ENCODE measurements at regions not wholly inside any gene's neighbourhood (a gene's known extent, or its start where the extent isn't known, plus 50 kb on each side); places are given as distances from the start of the nearest gene placed in this dataset.

GRCh38 chr11:70702040-70702648 lies 303.8 kb downstream of the CTTN start:
- DNase-seq (ENCODE audit: low read depth in 2 of 2), result no peak
- H3K27ac ChIP-seq (ENCODE audit: insufficient read depth, low read length), result no peak overlapping the region
- no peak overlapping the region for H2AFZ ChIP-seq (ENCODE audit: low read length)
- H3K4me2 ChIP-seq (ENCODE audit: extremely low read depth, insufficient read depth, low read length), result no peak overlapping the region
- H3K4me3 ChIP-seq (replicated peaks in 1 of 4; ENCODE audit: control extremely low read depth in 1 of 4, insufficient read depth in 1 of 4, low read depth in 3 of 4, low read length in 4 of 4), result no peak overlapping the region
- H3K9ac ChIP-seq (ENCODE audit: insufficient read depth, low read length), result no peak overlapping the region
- no peaks in the 10 kb centered on the region for H3K4me1 ChIP-seq (ENCODE audit: control insufficient read depth, extremely low read depth, insufficient read depth, low read length)
- no peaks in the 10 kb centered on the region for H4K20me1 ChIP-seq (ENCODE audit: control insufficient read depth, extremely low read depth, insufficient read depth, low read length)
- no peak for TF ChIP-seq CTCF (conservative IDR thresholded peaks at IDR 0.05 in 1 of 2, IDR thresholded peaks at IDR 0.05 in 1 of 2; ENCODE audit: low read depth in 1 of 2, low read length in 2 of 2)
- no peak for TF ChIP-seq EZH2 (IDR thresholded peaks at IDR 0.05; ENCODE audit: low read length, missing control alignments)
- no peaks in the 10 kb centered on the region for H3K36me3 ChIP-seq (ENCODE audit: control insufficient read depth, insufficient read depth, low read length)
- no peaks in the 10 kb centered on the region for H3K9me3 ChIP-seq (ENCODE audit: control insufficient read depth, insufficient read depth, low read depth, low read length)
- no peaks in the 10 kb centered on the region for H3K79me2 ChIP-seq (ENCODE audit: control insufficient read depth, insufficient read depth, low read length)
- no peaks in the 10 kb centered on the region for H3K27me3 ChIP-seq (ENCODE audit: control insufficient read depth, insufficient read depth, low read length)

- H3K9ac ChIP-seq (ENCODE audit: insufficient read depth, low read length), result no peak overlapping the region
- no peak overlapping the region for H2AFZ ChIP-seq (ENCODE audit: low read length)
- H3K36me3 ChIP-seq (ENCODE audit: control insufficient read depth, insufficient read depth, low read length), result no peaks in the 10 kb centered on the region
- H3K9me3 ChIP-seq (ENCODE audit: control insufficient read depth, insufficient read depth, low read depth, low read length), result no peaks in the 10 kb centered on the region
- no peak overlapping the region for H3K27ac ChIP-seq (ENCODE audit: insufficient read depth, low read length)
- no peak overlapping the region for H3K4me2 ChIP-seq (ENCODE audit: extremely low read depth, insufficient read depth, low read length)
- TF ChIP-seq CTCF (conservative IDR thresholded peaks at IDR 0.05 in 1 of 2, IDR thresholded peaks at IDR 0.05 in 1 of 2; ENCODE audit: low read depth in 1 of 2, low read length in 2 of 2), result no peak
- TF ChIP-seq EZH2 (IDR thresholded peaks at IDR 0.05; ENCODE audit: low read length, missing control alignments), result no peak
- no peak for DNase-seq (ENCODE audit: low read depth in 2 of 2)
- H3K27me3 ChIP-seq (ENCODE audit: control insufficient read depth, insufficient read depth, low read length), result no peaks in the 10 kb centered on the region
- no peaks in the 10 kb centered on the region for H3K79me2 ChIP-seq (ENCODE audit: control insufficient read depth, insufficient read depth, low read length)
- no peaks in the 10 kb centered on the region for H3K4me1 ChIP-seq (ENCODE audit: control insufficient read depth, extremely low read depth, insufficient read depth, low read length)
- H3K4me3 ChIP-seq (replicated peaks in 1 of 4; ENCODE audit: control extremely low read depth in 1 of 4, insufficient read depth in 1 of 4, low read depth in 3 of 4, low read length in 4 of 4), result no peak overlapping the region
- H4K20me1 ChIP-seq (ENCODE audit: control insufficient read depth, extremely low read depth, insufficient read depth, low read length), result no peaks in the 10 kb centered on the region
These were observed 305.1 kb downstream of the CTTN start for GRCh38 chr11:70703141-70704064.

GRCh38 chr11:70705097-70705496 lies 306.8 kb downstream of the CTTN start:
- Histone ChIP-seq H3K27me3 (ENCODE audit: control insufficient read depth, insufficient read depth, low read length) (no peaks in the 10 kb centered on the region), H3K27ac (ENCODE audit: insufficient read depth, low read length) (no peak overlapping the region), H4K20me1 (ENCODE audit: control insufficient read depth, extremely low read depth, insufficient read depth, low read length) (no peaks in the 10 kb centered on the region), H3K36me3 (ENCODE audit: control insufficient read depth, insufficient read depth, low read length) (no peaks in the 10 kb centered on the region), H3K4me2 (ENCODE audit: extremely low read depth, insufficient read depth, low read length) (no peak overlapping the region), H3K9ac (ENCODE audit: insufficient read depth, low read length) (no peak overlapping the region), H3K9me3 (ENCODE audit: control insufficient read depth, insufficient read depth, low read depth, low read length) (no peaks in the 10 kb centered on the region), H3K4me1 (ENCODE audit: control insufficient read depth, extremely low read depth, insufficient read depth, low read length) (no peaks in the 10 kb centered on the region), H3K4me3 (replicated peaks in 1 of 4; ENCODE audit: control extremely low read depth in 1 of 4, insufficient read depth in 1 of 4, low read depth in 3 of 4, low read length in 4 of 4) (no peak overlapping the region), H2AFZ (ENCODE audit: low read length) (no peak overlapping the region), H3K79me2 (ENCODE audit: control insufficient read depth, insufficient read depth, low read length) (no peaks in the 10 kb centered on the region)
- TF ChIP-seq CTCF (conservative IDR thresholded peaks at IDR 0.05 in 1 of 2, IDR thresholded peaks at IDR 0.05 in 1 of 2; ENCODE audit: low read depth in 1 of 2, low read length in 2 of 2) (no peak), EZH2 (IDR thresholded peaks at IDR 0.05; ENCODE audit: low read length, missing control alignments) (no peak)
- no peak for DNase-seq (ENCODE audit: low read depth in 2 of 2)
